H9 (cell line): ENCODE measurements at regions not wholly inside any gene's neighbourhood (a gene's known extent, or its start where the extent isn't known, plus 50 kb on each side); places are given as distances from the start of the nearest gene placed in this dataset.

Experiments used
- DNase-seq: peaks from one replicate; pipeline ENCODE4 v3.0.0-alpha.2; 2017
- H2AFZ ChIP-seq: one replicate; pipeline ENCODE4 v1.6.1; 2013; ENCODE audit warnings: mild to moderate bottlenecking, low read length, control low read depth, moderate library complexity
- H2AK5ac ChIP-seq: 2 replicates; pipeline ENCODE4 v1.6.1; 2013; ENCODE audit warnings: low read length, control low read depth, mixed read lengths; ENCODE audit not compliant: insufficient read length
- H2BK120ac ChIP-seq: one replicate; pipeline ENCODE4 v1.6.1; 2013; ENCODE audit warnings: low read depth, mild to moderate bottlenecking, low read length, control low read depth, inconsistent platforms; ENCODE audit not compliant: poor library complexity, severe bottlenecking
- H2BK12ac ChIP-seq: 2 replicates; pipeline ENCODE4 v1.6.1; 2013; ENCODE audit warnings: low read length, control low read depth, mixed read lengths, low read depth; ENCODE audit not compliant: insufficient read length
- H2BK15ac ChIP-seq: 2 replicates; pipeline ENCODE4 v1.6.1; 2013; ENCODE audit warnings: low read depth, low read length, control low read depth
- H2BK20ac ChIP-seq: one replicate; pipeline ENCODE4 v1.6.1; 2013; ENCODE audit warnings: low read depth, mild to moderate bottlenecking, low read length, control low read depth, inconsistent platforms; ENCODE audit not compliant: poor library complexity, severe bottlenecking
- H2BK5ac ChIP-seq: 2 replicates; pipeline ENCODE4 v1.6.1; 2013; ENCODE audit warnings: low read length, control low read depth, mixed read lengths; ENCODE audit not compliant: insufficient read length
- H3K14ac ChIP-seq: 2 replicates; pipeline ENCODE4 v1.6.1; 2013; ENCODE audit warnings: low read length, control low read depth; ENCODE audit not compliant: insufficient read depth
- H3K18ac ChIP-seq: 2 replicates; pipeline ENCODE4 v1.6.1; 2013; ENCODE audit warnings: low read depth, mild to moderate bottlenecking, mixed read lengths, low read length, control low read depth; ENCODE audit not compliant: insufficient read length
- H3K23ac ChIP-seq: 2 replicates; pipeline ENCODE4 v1.6.1; 2013; ENCODE audit warnings: low read length, control low read depth, mixed read lengths, low read depth; ENCODE audit not compliant: insufficient read length
- H3K23me2 ChIP-seq: 2 replicates; pipeline ENCODE4 v1.6.1; 2013; ENCODE audit warnings: low read depth, mild to moderate bottlenecking, mixed read lengths, low read length, control low read depth; ENCODE audit not compliant: insufficient read length, poor library complexity, severe bottlenecking
- H3K27ac ChIP-seq: 2 replicates; pipeline ENCODE4 v1.5.1; 2013; ENCODE audit warnings: low read length, control low read depth, mixed read lengths, low read depth; ENCODE audit not compliant: insufficient read length
- H3K27me3 ChIP-seq: 2 replicates; pipeline ENCODE4 v1.6.1; 2013; ENCODE audit warnings: low read length, control low read depth, inconsistent platforms; ENCODE audit not compliant: insufficient read depth
- H3K4ac ChIP-seq: 2 replicates; pipeline ENCODE4 v1.6.1; 2013; ENCODE audit warnings: low read depth, mild to moderate bottlenecking, control low read depth, inconsistent platforms, low read length, moderate library complexity
- H3K4me1 ChIP-seq: 2 replicates; pipeline ENCODE4 v1.6.1; 2013; ENCODE audit warnings: low read length, control low read depth, inconsistent platforms; ENCODE audit not compliant: insufficient read depth
- H3K4me2 ChIP-seq: 2 replicates; pipeline ENCODE4 v1.6.1; 2013; ENCODE audit warnings: low read length, control low read depth, mixed read lengths; ENCODE audit not compliant: insufficient read length, insufficient read depth
- H3K56ac ChIP-seq: 2 replicates; pipeline ENCODE4 v1.6.1; 2013; ENCODE audit warnings: low read depth, mild to moderate bottlenecking, mixed read lengths, low read length, control low read depth; ENCODE audit not compliant: insufficient read length
- H3K79me1 ChIP-seq: 2 replicates; pipeline ENCODE4 v1.6.1; 2013; ENCODE audit warnings: low read depth, mild to moderate bottlenecking, moderate library complexity, low read length, control low read depth, inconsistent platforms; ENCODE audit not compliant: insufficient read depth, poor library complexity, severe bottlenecking
- H3K79me2 ChIP-seq: 2 replicates; pipeline ENCODE4 v1.6.1; 2013; ENCODE audit warnings: low read length, control low read depth, inconsistent platforms; ENCODE audit not compliant: insufficient read depth
- H3K9ac ChIP-seq: 2 replicates; pipeline ENCODE4 v1.6.1; 2013; ENCODE audit warnings: low read length, control low read depth, mixed read lengths; ENCODE audit not compliant: insufficient read length; ENCODE audit errors: extremely low read depth
- H3K9me3 ChIP-seq: one replicate; pipeline ENCODE4 v1.6.1; 2013; ENCODE audit warnings: low read depth, low read length, inconsistent platforms; ENCODE audit not compliant: control insufficient read depth
- H3T11ph ChIP-seq: one replicate; pipeline ENCODE4 v1.6.1; 2013; ENCODE audit warnings: mild to moderate bottlenecking, low read length, control low read depth, inconsistent platforms
- H4K20me1 ChIP-seq: one replicate; pipeline ENCODE4 v1.6.1; 2013; ENCODE audit not compliant: control insufficient read depth, insufficient read length, insufficient read depth
- H4K5ac ChIP-seq: 2 replicates; pipeline ENCODE4 v1.6.1; 2013; ENCODE audit warnings: low read depth, mild to moderate bottlenecking, mixed read lengths, low read length, control low read depth; ENCODE audit not compliant: insufficient read length
- H4K8ac ChIP-seq: replicated peaks from 2 replicates; pipeline ENCODE4 v1.6.1; 2013; ENCODE audit warnings: low read length, control low read depth, mixed read lengths, low read depth; ENCODE audit not compliant: insufficient read length
- H4K91ac ChIP-seq: 2 replicates; pipeline ENCODE4 v1.6.1; 2013; ENCODE audit warnings: low read depth, mild to moderate bottlenecking, moderate library complexity, mixed read lengths, low read length, control low read depth; ENCODE audit not compliant: insufficient read length
- H3K27ac Mint-ChIP-seq, 3 experiments: 2 replicates in 2 of 3; 3 replicates in 1 of 3; pipeline ENCODE4 v1.8.0; 2020 to 2021; ENCODE audit warnings: mixed read lengths in 3 of 3, mild to moderate bottlenecking in 1 of 3, moderate library complexity in 1 of 3
- H3K27me3 Mint-ChIP-seq: 2 replicates; pipeline ENCODE4 v1.8.0; 2021; ENCODE audit warnings: low read depth, mild to moderate bottlenecking, moderate library complexity, mixed read lengths
- H3K36me3 Mint-ChIP-seq, 3 experiments: 2 replicates in 2 of 3; 3 replicates in 1 of 3; pipeline ENCODE4 v1.8.0; 2020 to 2021; ENCODE audit warnings: low read depth in 3 of 3, mixed read lengths in 3 of 3; ENCODE audit not compliant: insufficient read depth in 1 of 3
- H3K4me1 Mint-ChIP-seq, 2 experiments: 2 replicates each; pipeline ENCODE4 v1.8.0; 2020; ENCODE audit warnings: mixed read lengths in 2 of 2
- H3K4me3 Mint-ChIP-seq, 2 experiments: 2 replicates in 1 of 2; 3 replicates in 1 of 2; pipeline ENCODE4 v1.8.0; 2020 to 2021; ENCODE audit warnings: mild to moderate bottlenecking in 2 of 2, mixed read lengths in 2 of 2, moderate library complexity in 1 of 2
- H3K9me3 Mint-ChIP-seq, 2 experiments: 2 replicates in 1 of 2; 3 replicates in 1 of 2; pipeline ENCODE4 v1.8.0; 2020; ENCODE audit warnings: mild to moderate bottlenecking in 2 of 2, mixed read lengths in 2 of 2, moderate library complexity in 1 of 2
- CTCF ChIP-seq: fragments of 200-600 bp; sonication (generic); conservative IDR thresholded peaks from 3 replicates; pipeline ENCODE4 v1.8.0; 2021; ENCODE audit warnings: antibody characterized with exemption, mild to moderate bottlenecking
- WGBS: extraction: QIAGEN DNeasy Blood & Tissue Kit; methylation state at CpG from one replicate; pipeline ENCODE4 v1.1.7; 2013; ENCODE audit warnings: missing lambda C conversion rate, low lambda C conversion rate, mixed read lengths; ENCODE audit not compliant: insufficient read length; ENCODE audit errors: extremely low coverage; 5-methylcytosine and 5-hydroxymethylcytosine counted together

DNA sequence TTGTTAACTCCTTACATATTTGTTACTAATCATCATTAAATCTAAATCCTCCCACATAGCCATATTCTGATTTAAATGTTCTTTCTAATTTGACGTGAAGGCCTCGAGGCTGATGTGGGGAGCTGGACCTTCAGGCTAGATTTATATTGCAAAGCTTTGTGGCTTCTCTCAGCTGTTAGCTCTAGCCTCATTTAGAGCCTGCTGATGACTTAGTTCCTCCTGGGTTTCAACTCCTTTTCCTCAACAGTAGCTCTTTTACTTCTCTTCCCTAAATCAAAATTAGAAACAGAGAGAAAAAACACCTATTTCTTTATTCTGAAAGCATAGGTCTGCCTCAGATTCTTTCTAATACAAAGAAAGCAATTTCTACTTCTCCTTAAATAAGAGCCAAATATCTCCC is 477.5 kb upstream of the CCDC196 start:
- Mint-ChIP-seq H3K4me1 (peaks cover 58 to 64% of the 10 kb centered on the region in 2 experiments), H3K9me3 (peaks cover 6% of the 10 kb centered on the region in 2 experiments), H3K27me3 (no peaks in the 10 kb centered on the region; the same call in 1 of the 2 replicates), H3K27ac (peak overlapping the region in 1 of 3 experiments; percentile 37; a peak in 2 of 7 replicates), H3K4me3 (no peak overlapping the region), H3K36me3 (peaks cover 0 to 9% (median 6%) of the 10 kb centered on the region in 3 experiments; a peak in 5 of 7 replicates)
- no peak overlapping the region for H3K4me2 ChIP-seq
- no peaks in the 10 kb centered on the region for H3K79me1 ChIP-seq
- H3K14ac ChIP-seq = no peak overlapping the region
- H3K56ac ChIP-seq = no peak overlapping the region
- H2BK120ac ChIP-seq = no peak overlapping the region
- no peak overlapping the region for H2BK20ac ChIP-seq
- no peaks in the 10 kb centered on the region for H3K27me3 ChIP-seq
- no peak overlapping the region for H4K5ac ChIP-seq
- H3K18ac ChIP-seq = no peak overlapping the region
- no peak overlapping the region for H2BK5ac ChIP-seq
- no peak overlapping the region for H3K23ac ChIP-seq
- no peak overlapping the region for H3K27ac ChIP-seq
- H3K9me3 ChIP-seq = no peaks in the 10 kb centered on the region
- H3T11ph ChIP-seq = no peak overlapping the region
- H3K4me1 ChIP-seq = peaks cover 10% of the 10 kb centered on the region; the same call in 1 of the 2 replicates
- no peak for DNase-seq
- H2BK12ac ChIP-seq = no peak overlapping the region
- no peaks in the 10 kb centered on the region for H4K20me1 ChIP-seq
- WGBS = no CpG with 5 or more reads among the region's 2 CpGs
- no peak overlapping the region for H3K4ac ChIP-seq
- H3K9ac ChIP-seq = no peak overlapping the region
- no peak for TF ChIP-seq CTCF
- H2AFZ ChIP-seq = no peak overlapping the region
- H4K8ac ChIP-seq = no peak overlapping the region
- no peak overlapping the region for H4K91ac ChIP-seq
- H2AK5ac ChIP-seq = no peak overlapping the region
- no peaks in the 10 kb centered on the region for H3K79me2 ChIP-seq
- H2BK15ac ChIP-seq = no peak overlapping the region
- H3K23me2 ChIP-seq = no peaks in the 10 kb centered on the region
